HG03066 (cell line): ENCODE measurements at regions not wholly inside any gene's neighbourhood (a gene's known extent, or its start where the extent isn't known, plus 50 kb on each side); places are given as distances from the start of the nearest gene placed in this dataset.
"Not testable (repeated sequence)": the region's sequence is repeated elsewhere in the genome, so short reads cannot be mapped to it uniquely, and the experiment has no call there.

Source experiments
- ATAC-seq: cut with Tn5 transposase; IDR thresholded peaks from one replicate; pipeline ENCODE4 v1.9.1; 2021; ENCODE audit warnings: low read depth; ENCODE audit not compliant: unreplicated experiment

- ATAC-seq: not testable (repeated sequence)
Measured at GRCh38 chr12:131429221-131429620, 281.7 kb upstream of the SFSWAP start.

GRCh38 chr12:131429697-131430096 is 281.2 kb upstream of the SFSWAP start:
- ATAC-seq: not testable (repeated sequence)

- no peak for ATAC-seq
Measured at GRCh38 chr12:131430158-131430742, 280.6 kb upstream of the SFSWAP start.

GRCh38 chr12:131431126-131431655 is 279.7 kb upstream of the SFSWAP start:
- ATAC-seq: not testable (repeated sequence)

GRCh38 chr12:131432532-131433260 is 278.2 kb upstream of the SFSWAP start:
- ATAC-seq: no peak

GRCh38 chr12:131434208-131435125 is 276.4 kb upstream of the SFSWAP start:
- no peak for ATAC-seq

- ATAC-seq: no peak
Measured at GRCh38 chr12:131436922-131437705, 273.8 kb upstream of the SFSWAP start.

- ATAC-seq: no peak
Measured at GRCh38 chr12:131437706-131438492, 273.0 kb upstream of the SFSWAP start.

- ATAC-seq: not testable (repeated sequence)
Measured at GRCh38 chr12:131438493-131438835, 272.4 kb upstream of the SFSWAP start.

GRCh38 chr12:131438881-131439280 is 272.0 kb upstream of the SFSWAP start:
- no peak for ATAC-seq

GRCh38 chr12:131439752-131440151 is 271.1 kb upstream of the SFSWAP start:
- not testable (repeated sequence) for ATAC-seq

GRCh38 chr12:131440209-131441059 is 270.5 kb upstream of the SFSWAP start:
- not testable (repeated sequence) for ATAC-seq

- ATAC-seq: no peak
Measured at GRCh38 chr12:131441060-131441396, 269.9 kb upstream of the SFSWAP start.

GRCh38 chr12:131441638-131442336 is 269.1 kb upstream of the SFSWAP start:
- no peak for ATAC-seq

GRCh38 chr12:131442337-131442918 is 268.5 kb upstream of the SFSWAP start:
- no peak for ATAC-seq

- no peak for ATAC-seq
Measured at GRCh38 chr12:131443019-131444000, 267.6 kb upstream of the SFSWAP start.
